DOHH2 (cell line): ENCODE measurements at regions not wholly inside any gene's neighbourhood (a gene's known extent, or its start where the extent isn't known, plus 50 kb on each side); places are given as distances from the start of the nearest gene placed in this dataset.

Experiments used
- H3F3A ChIP-seq: fragments of 200-600 bp; sonication (generic), shearing (Covaris generic); 2 replicates; pipeline ENCODE4 v1.6.0; 2016; ENCODE audit warnings: antibody characterized with exemption, mild to moderate bottlenecking; ENCODE audit not compliant: control insufficient read depth, insufficient read depth
- H3K27ac ChIP-seq: fragments of 200-600 bp; sonication (generic); 2 replicates; pipeline ENCODE4 v1.5.1; 2014; ENCODE audit warnings: low read depth, mild to moderate bottlenecking, low read length, moderate library complexity
- H3K27me3 ChIP-seq: fragments of 200-600 bp; sonication (generic); 2 replicates; pipeline ENCODE4 v1.6.1; 2014; ENCODE audit warnings: mild to moderate bottlenecking, low read length, mixed read lengths; ENCODE audit not compliant: control insufficient read depth
- H3K36me3 ChIP-seq: fragments of 200-600 bp; sonication (generic); 2 replicates; pipeline ENCODE4 v1.6.1; 2014; ENCODE audit warnings: mild to moderate bottlenecking, low read length, moderate library complexity, mixed read lengths; ENCODE audit not compliant: control insufficient read depth
- H3K4me1 ChIP-seq: fragments of 200-600 bp; sonication (generic); 2 replicates; pipeline ENCODE4 v1.6.1; 2014; ENCODE audit warnings: mild to moderate bottlenecking, low read length, mixed read lengths; ENCODE audit not compliant: control insufficient read depth
- H3K4me2 ChIP-seq: fragments of 200-600 bp; sonication (generic); 2 replicates; pipeline ENCODE4 v1.6.0; 2014; ENCODE audit warnings: mild to moderate bottlenecking, low read length, moderate library complexity
- H3K4me3 ChIP-seq: fragments of 200-600 bp; sonication (generic); 2 replicates; pipeline ENCODE4 v1.5.1; 2014; ENCODE audit warnings: mild to moderate bottlenecking, low read length, mixed read lengths
- H3K79me2 ChIP-seq: fragments of 200-600 bp; sonication (generic); 2 replicates; pipeline ENCODE4 v1.6.1; 2014; ENCODE audit warnings: mild to moderate bottlenecking, low read length, mixed read lengths; ENCODE audit not compliant: control insufficient read depth
- H3K9me2 ChIP-seq: fragments of 200-600 bp; sonication (generic); replicated peaks from 2 replicates; pipeline ENCODE4 v1.6.1; 2014; ENCODE audit warnings: mild to moderate bottlenecking, low read length, mixed read lengths; ENCODE audit not compliant: control insufficient read depth
- H3K9me3 ChIP-seq: fragments of 200-600 bp; sonication (generic); 2 replicates; pipeline ENCODE4 v1.6.1; 2014; ENCODE audit warnings: antibody characterized with exemption, low read length, mixed read lengths; ENCODE audit not compliant: control insufficient read depth, insufficient read depth
- H4K20me1 ChIP-seq: fragments of 200-600 bp; sonication (generic); 2 replicates; pipeline ENCODE4 v1.6.0; 2014; ENCODE audit warnings: low read depth, mild to moderate bottlenecking, antibody characterized with exemption, low read length, moderate library complexity; ENCODE audit not compliant: control insufficient read depth, insufficient read depth
- EZH2phosphoT487 ChIP-seq: fragments of 200-600 bp; sonication (generic); IDR thresholded peaks from 2 replicates; pipeline ENCODE4 v1.6.1; 2017; ENCODE audit warnings: borderline replicate concordance, mild to moderate bottlenecking, antibody characterized with exemption, low read length, moderate library complexity, mixed read lengths
- TF ChIP-seq, protein P1 (sequence below): fragments of 200-600 bp; sonication (generic); IDR thresholded peaks from one replicate; pipeline ENCODE4 v1.5.1; 2014; ENCODE audit warnings: antibody characterized with exemption, mild to moderate bottlenecking, low read depth, low read length; ENCODE audit not compliant: poor library complexity, severe bottlenecking

DNA sequence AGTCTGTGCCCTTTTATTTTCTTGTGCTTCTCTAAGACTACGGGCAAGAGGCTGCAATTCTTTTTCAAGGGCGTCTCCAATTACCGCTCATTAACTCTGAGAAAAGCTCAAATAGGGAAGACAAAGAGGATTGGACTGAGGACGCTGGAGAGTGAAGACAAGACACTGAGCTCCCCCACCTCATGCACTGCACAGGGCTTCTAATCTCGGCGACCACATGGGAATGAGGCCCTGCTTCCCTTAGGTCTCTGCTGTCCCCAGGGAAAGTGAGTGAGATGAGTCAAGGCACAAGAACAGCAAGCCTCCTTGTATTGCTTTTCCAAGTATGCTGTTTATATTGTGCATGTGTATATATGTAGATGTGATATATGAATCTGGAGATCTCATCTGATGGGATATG lies 392.2 kb upstream of the CFAP20DC start:
- no peaks in the 10 kb centered on the region for H3K36me3 ChIP-seq
- H3K4me2 ChIP-seq: no peak overlapping the region
- H3F3A ChIP-seq: no peaks in the 10 kb centered on the region
- H3K27me3 ChIP-seq: 0 out of 2 replicates have a peak, but pooled peaks cover 2% of the 10 kb centered on the region
- H3K27ac ChIP-seq: no peak overlapping the region
- TF ChIP-seq EZH2phosphoT487: no peak
- TF ChIP-seq, protein P1, sequence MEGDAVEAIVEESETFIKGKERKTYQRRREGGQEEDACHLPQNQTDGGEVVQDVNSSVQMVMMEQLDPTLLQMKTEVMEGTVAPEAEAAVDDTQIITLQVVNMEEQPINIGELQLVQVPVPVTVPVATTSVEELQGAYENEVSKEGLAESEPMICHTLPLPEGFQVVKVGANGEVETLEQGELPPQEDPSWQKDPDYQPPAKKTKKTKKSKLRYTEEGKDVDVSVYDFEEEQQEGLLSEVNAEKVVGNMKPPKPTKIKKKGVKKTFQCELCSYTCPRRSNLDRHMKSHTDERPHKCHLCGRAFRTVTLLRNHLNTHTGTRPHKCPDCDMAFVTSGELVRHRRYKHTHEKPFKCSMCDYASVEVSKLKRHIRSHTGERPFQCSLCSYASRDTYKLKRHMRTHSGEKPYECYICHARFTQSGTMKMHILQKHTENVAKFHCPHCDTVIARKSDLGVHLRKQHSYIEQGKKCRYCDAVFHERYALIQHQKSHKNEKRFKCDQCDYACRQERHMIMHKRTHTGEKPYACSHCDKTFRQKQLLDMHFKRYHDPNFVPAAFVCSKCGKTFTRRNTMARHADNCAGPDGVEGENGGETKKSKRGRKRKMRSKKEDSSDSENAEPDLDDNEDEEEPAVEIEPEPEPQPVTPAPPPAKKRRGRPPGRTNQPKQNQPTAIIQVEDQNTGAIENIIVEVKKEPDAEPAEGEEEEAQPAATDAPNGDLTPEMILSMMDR: no peak
- H3K4me3 ChIP-seq: no peak overlapping the region
- no peaks in the 10 kb centered on the region for H4K20me1 ChIP-seq
- no peaks in the 10 kb centered on the region for H3K9me2 ChIP-seq
- no peaks in the 10 kb centered on the region for H3K4me1 ChIP-seq
- no peaks in the 10 kb centered on the region for H3K79me2 ChIP-seq
- no peaks in the 10 kb centered on the region for H3K9me3 ChIP-seq

DNA sequence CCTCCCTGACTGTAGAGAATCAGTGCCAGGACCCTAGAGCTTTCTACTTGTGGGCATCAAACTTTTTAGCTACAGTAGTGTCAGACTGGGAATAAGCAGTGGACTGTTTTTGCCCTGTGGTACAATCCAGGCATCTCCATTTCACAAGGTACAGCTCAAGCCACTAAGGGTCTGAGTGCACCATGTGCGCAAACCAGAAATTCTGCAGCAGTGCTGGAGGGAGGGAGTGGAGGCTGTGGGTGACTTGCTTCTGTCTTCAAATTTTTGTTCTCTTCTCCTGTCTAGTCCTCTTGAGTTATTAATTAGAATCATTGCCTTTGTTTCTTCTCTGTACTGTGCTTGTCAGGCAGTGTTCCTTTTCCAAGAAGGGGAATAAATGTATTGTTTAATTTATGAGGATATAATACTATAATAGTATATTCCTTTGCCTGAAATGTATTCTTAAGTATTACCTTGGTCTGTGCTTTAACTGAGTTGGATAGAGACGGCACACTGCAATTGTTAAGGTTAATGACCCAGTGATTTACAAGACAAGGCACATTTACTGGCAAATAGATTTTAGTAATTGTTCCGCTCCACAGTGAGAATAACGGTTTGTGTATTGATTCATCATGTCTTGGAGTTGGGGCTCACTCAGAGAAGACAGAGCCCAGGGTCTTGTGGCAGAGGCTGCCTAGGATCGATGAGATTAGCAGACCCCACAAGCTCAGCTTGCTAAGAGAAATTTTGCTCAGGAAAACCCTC lies 390.6 kb upstream of the CFAP20DC start:
- Histone ChIP-seq H3K36me3 (no peaks in the 10 kb centered on the region), H3K9me2 (no peaks in the 10 kb centered on the region), H3K9me3 (no peaks in the 10 kb centered on the region), H3K4me1 (no peaks in the 10 kb centered on the region), H3F3A (no peaks in the 10 kb centered on the region), H3K4me3 (no peak overlapping the region), H3K4me2 (no peak overlapping the region), H4K20me1 (no peaks in the 10 kb centered on the region), H3K79me2 (no peaks in the 10 kb centered on the region), H3K27ac (no peak overlapping the region), H3K27me3 (0 out of 2 replicates have a peak, but pooled peaks cover 2% of the 10 kb centered on the region)
- TF ChIP-seq EZH2phosphoT487: no peak

DNA sequence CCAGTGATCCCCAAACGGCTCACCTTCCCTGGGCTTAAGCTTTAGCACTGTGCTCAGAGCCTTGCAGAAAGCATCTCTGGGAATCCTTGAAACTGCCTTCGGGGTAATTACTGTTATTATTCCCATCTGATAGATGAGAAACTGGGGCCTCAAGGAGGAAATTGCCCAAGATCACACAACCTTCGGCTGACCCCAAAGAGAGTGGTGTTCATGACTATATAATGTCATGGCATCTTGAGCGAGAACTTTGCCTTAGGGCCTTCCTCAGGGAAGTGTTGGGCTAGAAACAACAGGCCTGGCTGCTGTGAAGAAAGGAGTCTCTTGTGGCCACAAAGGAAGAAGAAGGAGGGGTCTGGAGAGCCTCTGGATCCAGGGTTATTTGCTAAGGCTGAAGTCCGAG lies 388.7 kb upstream of the CFAP20DC start:
- Histone ChIP-seq H3K9me3 (no peaks in the 10 kb centered on the region), H3K27me3 (0 out of 2 replicates have a peak, but pooled peaks cover 2% of the 10 kb centered on the region), H3K36me3 (no peaks in the 10 kb centered on the region), H3K4me3 (no peak overlapping the region), H3K79me2 (no peaks in the 10 kb centered on the region), H3K27ac (no peak overlapping the region), H3K4me2 (no peak overlapping the region), H3K4me1 (no peaks in the 10 kb centered on the region), H4K20me1 (no peaks in the 10 kb centered on the region), H3K9me2 (no peaks in the 10 kb centered on the region), H3F3A (no peaks in the 10 kb centered on the region)
- no peak for TF ChIP-seq EZH2phosphoT487
- TF ChIP-seq, protein P1: no peak

DNA sequence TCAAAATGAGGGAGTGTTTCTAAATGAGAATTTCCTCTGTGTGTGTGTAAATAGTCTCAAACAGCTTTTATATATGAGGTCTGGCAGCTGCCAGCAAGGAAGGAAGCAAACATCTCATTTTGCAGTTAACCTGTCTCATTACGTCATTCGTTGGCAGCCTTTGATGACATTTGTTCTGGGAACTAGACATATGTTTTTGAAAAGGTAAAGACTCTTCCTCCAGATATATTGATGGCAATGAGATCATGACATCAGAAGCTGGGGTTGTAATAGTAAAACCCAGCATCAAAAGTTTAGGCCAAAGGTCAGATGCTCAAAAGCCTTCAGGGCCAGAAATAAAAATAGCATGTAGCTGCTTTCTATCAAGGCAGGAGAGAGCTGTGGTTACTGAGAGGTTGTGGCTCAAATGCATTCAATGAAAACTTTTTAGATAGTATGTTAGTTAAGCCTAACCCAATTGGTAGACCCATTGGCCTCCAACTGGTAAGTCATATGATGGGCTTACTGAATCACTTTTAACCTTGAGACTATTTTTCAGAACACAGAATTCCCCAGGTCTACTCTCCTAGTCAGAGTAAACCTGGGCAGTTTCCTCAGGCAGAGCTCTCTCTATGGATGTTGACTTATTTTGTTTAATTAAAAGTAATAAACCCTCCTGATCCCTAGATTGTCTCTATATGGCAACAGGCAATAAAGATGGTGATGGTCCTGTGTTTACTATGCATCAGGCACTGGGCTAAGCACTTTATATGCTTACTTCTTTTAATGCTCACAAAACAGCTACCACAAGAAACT lies 386.5 kb upstream of the CFAP20DC start:
- Histone ChIP-seq H4K20me1 (no peaks in the 10 kb centered on the region), H3K9me2 (no peaks in the 10 kb centered on the region), H3K27ac (no peak overlapping the region), H3K4me3 (no peak overlapping the region), H3K4me1 (no peaks in the 10 kb centered on the region), H3K27me3 (no peaks in the 10 kb centered on the region), H3F3A (no peaks in the 10 kb centered on the region), H3K9me3 (no peaks in the 10 kb centered on the region), H3K36me3 (no peaks in the 10 kb centered on the region), H3K79me2 (no peaks in the 10 kb centered on the region), H3K4me2 (no peak overlapping the region)
- TF ChIP-seq, protein P1: no peak
- no peak for TF ChIP-seq EZH2phosphoT487
